ENCODE measurements at regions not wholly inside any gene's neighbourhood (a gene's known extent, or its start where the extent isn't known, plus 50 kb on each side); places are given as distances from the start of the nearest gene placed in this dataset.

DNA sequence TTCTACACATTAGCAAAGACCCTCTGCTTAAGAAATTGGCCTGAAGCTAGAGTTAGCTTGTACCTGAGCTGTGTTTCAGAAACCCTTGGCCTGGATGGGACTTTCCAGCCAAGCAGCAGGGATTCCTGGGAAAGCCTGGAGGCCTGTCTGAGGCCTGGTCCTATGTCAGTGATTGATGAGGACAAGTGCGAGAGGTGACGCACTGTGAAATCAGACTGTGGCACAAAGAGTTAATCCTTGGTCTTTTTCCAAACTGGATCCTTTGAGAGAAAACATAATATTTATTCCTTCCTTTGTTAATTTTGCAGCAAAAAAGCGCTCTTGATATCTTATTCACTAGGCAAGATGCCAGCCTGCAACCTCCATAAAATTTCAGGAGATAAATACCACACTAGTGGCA lies 225.0 kb upstream of the ATP11B start:
- H3K27ac Mint-ChIP-seq: no peak overlapping the region
- H3K36me3 Mint-ChIP-seq: no peaks in the 10 kb centered on the region
- H3K9me3 Mint-ChIP-seq: peaks cover 0 to 4% (median 4%) of the 10 kb centered on the region in 3 donors
- no peak overlapping the region for H3K4me3 Mint-ChIP-seq
- Histone ChIP-seq H3K36me3 (ENCODE audit: control insufficient read depth in 2 of 2, extremely low read depth in 1 of 2, insufficient read depth in 1 of 2, low read length in 1 of 2) (no peaks in the 10 kb centered on the region), H3K9me3 (no peaks in the 10 kb centered on the region), H3K27me3 (replicated peaks in 1 of 2; ENCODE audit: control insufficient read depth in 2 of 2, extremely low read depth in 1 of 2, insufficient read depth in 2 of 2, low read length in 1 of 2) (peaks cover 0 to 10% of the 10 kb centered on the region in 2 experiments), H3K4me1 (ENCODE audit: control insufficient read depth in 1 of 2, extremely low read depth in 1 of 2, insufficient read depth in 2 of 2, low read length in 2 of 2) (no peaks in the 10 kb centered on the region), H3K27ac (ENCODE audit: low read length) (no peak overlapping the region), H3K4me3 (ENCODE audit: control insufficient read depth in 1 of 2, extremely low read depth in 1 of 2, low read length in 1 of 2) (no peak overlapping the region)
- no peak for ATAC-seq (replicated peaks in 1 of 4)
- CTCF ChIA-PET: no interaction called here
- DNase-seq: no peak
- H3K4me1 Mint-ChIP-seq: no peaks in the 10 kb centered on the region
- POLR2A ChIA-PET: no interaction called here
- H3K27me3 Mint-ChIP-seq: peaks cover 0 to 9% of the 10 kb centered on the region in 2 donors
- no CpG with 5 or more reads among the region's 3 CpGs for WGBS (ENCODE audit: insufficient coverage)

DNA sequence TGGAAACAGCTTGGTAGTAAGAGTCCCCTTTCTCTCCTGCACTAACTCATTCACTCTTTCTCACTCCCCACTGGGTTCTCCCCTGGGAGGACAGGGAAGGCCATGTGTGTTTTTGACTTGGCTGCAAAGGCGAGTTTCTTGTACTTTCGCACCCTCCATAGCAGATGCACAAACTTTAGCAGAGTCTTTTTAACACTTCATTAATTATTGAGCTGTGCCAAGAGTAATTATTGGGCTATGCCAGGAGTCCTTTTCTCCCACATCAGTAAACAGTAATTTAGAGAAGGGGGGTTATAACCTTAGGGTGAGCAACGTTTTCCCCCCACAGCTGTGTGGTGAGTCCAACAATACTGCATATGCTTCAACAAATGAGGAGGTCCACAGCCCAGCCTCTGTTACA lies 224.4 kb upstream of the ATP11B start:
- no peaks in the 10 kb centered on the region for H3K4me1 Mint-ChIP-seq
- peaks cover 0 to 10% of the 10 kb centered on the region in 2 experiments for H3K27me3 ChIP-seq (replicated peaks in 1 of 2; ENCODE audit: control insufficient read depth in 2 of 2, extremely low read depth in 1 of 2, insufficient read depth in 2 of 2, low read length in 1 of 2)

DNA sequence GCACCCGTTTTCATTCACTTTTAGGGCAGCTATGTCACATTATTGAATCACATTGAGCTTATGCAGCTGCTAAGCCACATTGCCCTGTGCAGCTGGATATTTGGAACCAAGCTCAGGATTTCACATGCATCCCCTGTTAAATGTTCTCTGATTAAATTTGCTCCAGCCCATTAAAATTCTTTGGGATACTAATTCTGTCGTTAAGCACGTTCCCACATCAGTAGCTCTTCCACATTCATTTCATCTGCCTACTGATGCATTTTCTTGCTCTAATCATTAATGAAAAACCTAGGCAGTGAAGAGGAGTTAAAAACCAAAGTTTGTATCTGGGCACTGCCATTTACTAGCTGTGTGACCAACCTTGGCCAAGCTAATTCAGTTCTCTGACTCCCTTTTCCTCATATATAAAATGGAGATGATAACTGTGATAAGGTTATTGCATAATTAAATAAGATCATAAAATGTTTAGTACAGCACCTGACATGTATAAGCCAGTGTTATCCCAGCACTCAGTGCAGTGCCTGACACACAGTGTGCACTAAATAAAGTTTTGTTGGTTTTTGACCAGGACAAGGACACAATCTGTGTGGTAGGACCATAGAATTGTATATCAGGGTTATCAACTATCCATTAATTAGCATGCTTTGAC lies 222.2 kb upstream of the ATP11B start:
- ChIA-PET CTCF (no interaction called here), POLR2A (no interaction called here)
- no peaks in the 10 kb centered on the region for H3K4me1 Mint-ChIP-seq
- H3K27me3 ChIP-seq (replicated peaks in 1 of 2; ENCODE audit: control insufficient read depth in 2 of 2, extremely low read depth in 1 of 2, insufficient read depth in 2 of 2, low read length in 1 of 2): peaks cover 0 to 10% of the 10 kb centered on the region in 2 experiments
- no peaks in the 10 kb centered on the region for H3K36me3 Mint-ChIP-seq
- DNase-seq (no peak), ATAC-seq (replicated peaks in 1 of 4) (no peak)
- H3K4me3 ChIP-seq (ENCODE audit: control insufficient read depth in 1 of 2, extremely low read depth in 1 of 2, low read length in 1 of 2): no peak overlapping the region
- peaks cover 0 to 4% of the 10 kb centered on the region in 2 donors for H3K27me3 Mint-ChIP-seq
- peaks cover 10 to 17% (median 11%) of the 10 kb centered on the region in 3 donors for H3K9me3 Mint-ChIP-seq
- no peak overlapping the region for H3K4me3 Mint-ChIP-seq
- no peak overlapping the region for H3K27ac Mint-ChIP-seq
- WGBS (ENCODE audit: insufficient coverage): 27% methylated on average over 1 of the region's 3 CpGs
- no peaks in the 10 kb centered on the region for H3K9me3 ChIP-seq
- no peaks in the 10 kb centered on the region for H3K4me1 ChIP-seq (ENCODE audit: control insufficient read depth in 1 of 2, extremely low read depth in 1 of 2, insufficient read depth in 2 of 2, low read length in 2 of 2)
- H3K36me3 ChIP-seq (ENCODE audit: control insufficient read depth in 2 of 2, extremely low read depth in 1 of 2, insufficient read depth in 1 of 2, low read length in 1 of 2): no peaks in the 10 kb centered on the region
- no peak overlapping the region for H3K27ac ChIP-seq (ENCODE audit: low read length)

More for the DNA sequence above, 224.4 kb upstream of the ATP11B start:
- Histone ChIP-seq H3K4me1 (ENCODE audit: control insufficient read depth in 1 of 2, extremely low read depth in 1 of 2, insufficient read depth in 2 of 2, low read length in 2 of 2) (no peaks in the 10 kb centered on the region), H3K4me3 (ENCODE audit: control insufficient read depth in 1 of 2, extremely low read depth in 1 of 2, low read length in 1 of 2) (no peak overlapping the region), H3K36me3 (ENCODE audit: control insufficient read depth in 2 of 2, extremely low read depth in 1 of 2, insufficient read depth in 1 of 2, low read length in 1 of 2) (no peaks in the 10 kb centered on the region), H3K9me3 (no peaks in the 10 kb centered on the region), H3K27ac (ENCODE audit: low read length) (no peak overlapping the region)
- Mint-ChIP-seq H3K36me3 (no peaks in the 10 kb centered on the region), H3K9me3 (peaks cover 3 to 10% (median 10%) of the 10 kb centered on the region in 3 donors), H3K4me3 (no peak overlapping the region), H3K27ac (no peak overlapping the region), H3K27me3 (peaks cover 0 to 9% of the 10 kb centered on the region in 2 donors)
- ChIA-PET POLR2A (no interaction called here), CTCF (no interaction called here)
- no peak for ATAC-seq (replicated peaks in 1 of 4)
- DNase-seq: no peak
- no CpG with 5 or more reads among the region's 3 CpGs for WGBS (ENCODE audit: insufficient coverage)

DNA sequence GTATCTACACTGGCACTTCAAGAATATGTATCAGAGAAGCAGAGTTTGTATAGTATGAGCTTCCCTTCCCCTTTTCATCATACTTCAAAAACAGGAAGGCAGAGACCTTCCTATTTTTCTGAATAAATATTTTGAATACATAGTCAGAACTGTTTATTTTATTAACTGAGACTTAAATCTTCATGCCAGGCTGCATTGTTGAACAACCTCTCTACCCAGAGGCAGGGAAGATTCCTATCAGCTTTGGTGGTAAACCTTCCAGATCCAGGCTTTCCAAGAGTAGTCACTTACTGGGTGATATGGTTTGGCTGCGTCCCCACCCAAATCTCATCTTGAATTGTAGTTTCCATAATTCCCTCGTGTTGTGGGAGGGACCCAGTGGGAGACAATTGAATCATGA lies 217.4 kb upstream of the ATP11B start:
- ATAC-seq (replicated peaks in 1 of 4) (no peak), DNase-seq (no peak)
- Mint-ChIP-seq H3K27ac (no peak overlapping the region), H3K4me3 (no peak overlapping the region), H3K9me3 (peaks cover 13 to 30% (median 14%) of the 10 kb centered on the region in 3 donors), H3K36me3 (no peaks in the 10 kb centered on the region), H3K4me1 (no peaks in the 10 kb centered on the region), H3K27me3 (peaks cover 0 to 3% of the 10 kb centered on the region in 2 donors)
- POLR2A ChIA-PET: no interaction called here
- H3K4me3 ChIP-seq (ENCODE audit: control insufficient read depth in 1 of 2, extremely low read depth in 1 of 2, low read length in 1 of 2): no peak overlapping the region
- CTCF ChIA-PET: no interaction called here
- WGBS (ENCODE audit: insufficient coverage): 100% methylated on average over 1 of the region's 2 CpGs
- no peak overlapping the region for H3K27ac ChIP-seq (ENCODE audit: low read length)
- H3K27me3 ChIP-seq (replicated peaks in 1 of 2; ENCODE audit: control insufficient read depth in 2 of 2, extremely low read depth in 1 of 2, insufficient read depth in 2 of 2, low read length in 1 of 2): peaks cover 0 to 10% of the 10 kb centered on the region in 2 experiments
- no peaks in the 10 kb centered on the region for H3K36me3 ChIP-seq (ENCODE audit: control insufficient read depth in 2 of 2, extremely low read depth in 1 of 2, insufficient read depth in 1 of 2, low read length in 1 of 2)
- no peaks in the 10 kb centered on the region for H3K4me1 ChIP-seq (ENCODE audit: control insufficient read depth in 1 of 2, extremely low read depth in 1 of 2, insufficient read depth in 2 of 2, low read length in 2 of 2)
- H3K9me3 ChIP-seq: no peaks in the 10 kb centered on the region

DNA sequence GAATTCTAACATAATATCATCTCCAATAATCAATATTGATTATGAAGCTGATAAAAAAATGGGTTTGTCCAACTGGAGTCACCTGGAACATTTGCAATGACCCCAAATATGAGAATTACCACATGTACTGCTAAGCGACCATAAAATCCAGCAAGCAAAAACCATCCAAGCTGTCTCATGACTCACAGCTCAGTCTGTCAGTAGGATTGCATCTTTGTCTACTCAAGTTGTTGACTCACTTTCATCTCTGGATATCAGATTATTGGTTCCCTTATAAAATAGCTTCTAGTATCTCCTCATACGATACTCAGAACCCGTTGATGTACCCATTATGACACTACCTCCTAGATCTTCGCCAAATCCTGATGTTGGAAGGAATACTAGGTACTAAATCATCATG lies 209.8 kb upstream of the ATP11B start:
- Mint-ChIP-seq H3K4me1 (no peaks in the 10 kb centered on the region), H3K4me3 (no peak overlapping the region), H3K27ac (no peak overlapping the region), H3K36me3 (no peaks in the 10 kb centered on the region), H3K27me3 (peaks cover 3 to 7% of the 10 kb centered on the region in 2 donors), H3K9me3 (peaks cover 0 to 9% (median 6%) of the 10 kb centered on the region in 3 donors)
- Histone ChIP-seq H3K27me3 (replicated peaks in 1 of 2; ENCODE audit: control insufficient read depth in 2 of 2, extremely low read depth in 1 of 2, insufficient read depth in 2 of 2, low read length in 1 of 2) (no peaks in the 10 kb centered on the region), H3K27ac (ENCODE audit: low read length) (no peak overlapping the region), H3K4me3 (ENCODE audit: control insufficient read depth in 1 of 2, extremely low read depth in 1 of 2, low read length in 1 of 2) (no peak overlapping the region), H3K9me3 (no peaks in the 10 kb centered on the region), H3K36me3 (ENCODE audit: control insufficient read depth in 2 of 2, extremely low read depth in 1 of 2, insufficient read depth in 1 of 2, low read length in 1 of 2) (no peaks in the 10 kb centered on the region), H3K4me1 (ENCODE audit: control insufficient read depth in 1 of 2, extremely low read depth in 1 of 2, insufficient read depth in 2 of 2, low read length in 2 of 2) (no peaks in the 10 kb centered on the region)
- DNase-seq: no peak
- ATAC-seq (replicated peaks in 1 of 4): no peak
- ChIA-PET CTCF (interaction anchor here in 1 of 2 donors (1.1 kb wide), 1 partner anchor 9 kb away, joined by 3 read pairs; no protein-coding TSS in a partner anchor), POLR2A (no interaction called here)
- WGBS (ENCODE audit: insufficient coverage): 75% methylated on average over 1 of the region's 4 CpGs

DNA sequence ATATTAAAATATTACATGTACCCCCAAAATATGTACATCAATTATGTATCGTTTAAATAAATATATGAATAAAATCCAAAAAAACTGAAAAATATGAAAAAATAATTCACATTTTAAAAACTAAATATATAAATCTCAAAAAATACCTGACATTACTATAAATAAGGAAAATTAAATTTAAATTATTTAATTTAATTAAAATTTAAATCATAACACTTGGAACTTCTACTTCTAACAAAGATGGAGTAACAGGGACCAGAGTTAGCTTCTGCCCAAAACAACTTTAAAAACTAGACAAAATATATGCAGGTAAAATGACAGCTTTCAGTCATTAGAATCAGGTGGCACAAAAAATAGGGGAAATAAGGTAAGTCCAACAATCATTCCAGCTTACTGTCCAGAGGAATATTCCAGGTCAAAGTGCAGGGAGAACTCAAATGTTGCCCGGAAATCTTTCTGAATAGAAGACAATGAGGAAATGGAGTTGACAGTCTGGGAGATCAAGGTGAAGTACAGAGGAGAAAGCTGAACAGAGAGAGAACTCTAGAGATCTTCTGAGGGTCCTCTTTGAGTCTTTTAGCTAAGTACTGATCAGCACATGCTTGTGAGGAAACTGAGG lies 207.7 kb upstream of the ATP11B start:
- H3K36me3 ChIP-seq (ENCODE audit: control insufficient read depth in 2 of 2, extremely low read depth in 1 of 2, insufficient read depth in 1 of 2, low read length in 1 of 2): no peaks in the 10 kb centered on the region
- H3K36me3 Mint-ChIP-seq: no peaks in the 10 kb centered on the region
- 80% methylated on average over 1 of the region's 2 CpGs for WGBS (ENCODE audit: insufficient coverage)
- H3K27ac Mint-ChIP-seq: no peak overlapping the region
- CTCF ChIA-PET: interaction anchor here in 1 of 2 donors (0.6 kb wide), 1 partner anchor 309 kb away, joined by 3 read pairs; no protein-coding TSS in a partner anchor
- no peak overlapping the region for H3K27ac ChIP-seq (ENCODE audit: low read length)
- H3K27me3 Mint-ChIP-seq: peaks cover 3 to 7% of the 10 kb centered on the region in 2 donors
- H3K4me3 Mint-ChIP-seq: no peak overlapping the region
- no peak for DNase-seq
- no peaks in the 10 kb centered on the region for H3K4me1 Mint-ChIP-seq
- H3K4me1 ChIP-seq (ENCODE audit: control insufficient read depth in 1 of 2, extremely low read depth in 1 of 2, insufficient read depth in 2 of 2, low read length in 2 of 2): no peaks in the 10 kb centered on the region
- no peak overlapping the region for H3K4me3 ChIP-seq (ENCODE audit: control insufficient read depth in 1 of 2, extremely low read depth in 1 of 2, low read length in 1 of 2)
- no peak for ATAC-seq (replicated peaks in 1 of 4)
- peaks cover 4 to 8% (median 6%) of the 10 kb centered on the region in 3 donors for H3K9me3 Mint-ChIP-seq
- no peaks in the 10 kb centered on the region for H3K9me3 ChIP-seq
- POLR2A ChIA-PET: no interaction called here
- no peaks in the 10 kb centered on the region for H3K27me3 ChIP-seq (replicated peaks in 1 of 2; ENCODE audit: control insufficient read depth in 2 of 2, extremely low read depth in 1 of 2, insufficient read depth in 2 of 2, low read length in 1 of 2)
